Occipital lobe (tissue), 1 donor: ENCODE measurements at regions not wholly inside any gene's neighbourhood (a gene's known extent, or its start where the extent isn't known, plus 50 kb on each side); places are given as distances from the start of the nearest gene placed in this dataset.

ENCODE experiments used
- DNase-seq: peaks from one replicate; lab custom pipeline; 2025; lab: John Stamatoyannopoulos, UW

GRCh38 chr5:8470489-8470888 is 601.5 kb downstream of the MTRR start:
- DNase-seq, result no peak

GRCh38 chr5:8471581-8471980 is 602.6 kb downstream of the MTRR start:
- DNase-seq, result no peak

GRCh38 chr5:8473016-8473415 is 604.1 kb downstream of the MTRR start:
- DNase-seq, result no peak

GRCh38 chr5:8473827-8474568 is 605.0 kb downstream of the MTRR start:
- no peak for DNase-seq

GRCh38 chr5:8474569-8474930 is 605.6 kb downstream of the MTRR start:
- no peak for DNase-seq

GRCh38 chr5:8478326-8478725 is 609.4 kb downstream of the MTRR start:
- DNase-seq, result no peak

- no peak for DNase-seq
Measured at GRCh38 chr5:8481007-8481406, 612.1 kb downstream of the MTRR start.

- DNase-seq, result no peak
Measured at GRCh38 chr5:8491254-8491653, 622.3 kb downstream of the MTRR start.

- DNase-seq, result no peak
Measured at GRCh38 chr5:8493176-8493575, 624.2 kb downstream of the MTRR start.

GRCh38 chr5:8500426-8500825 is 631.5 kb downstream of the MTRR start:
- no peak for DNase-seq

- DNase-seq, result no peak
Measured at GRCh38 chr5:8505196-8505595, 636.2 kb downstream of the MTRR start.

GRCh38 chr5:8508231-8508630 is 639.3 kb downstream of the MTRR start:
- no peak for DNase-seq

- no peak for DNase-seq
Measured at GRCh38 chr5:8516356-8516755, 647.4 kb downstream of the MTRR start.

GRCh38 chr5:8517456-8517855 is 648.5 kb downstream of the MTRR start:
- DNase-seq, result no peak

GRCh38 chr5:8520917-8521316 is 652.0 kb downstream of the MTRR start:
- no peak for DNase-seq

GRCh38 chr5:8521991-8522390 is 653.0 kb downstream of the MTRR start:
- no peak for DNase-seq

GRCh38 chr5:8522646-8523045 is 653.7 kb downstream of the MTRR start:
- DNase-seq, result no peak

GRCh38 chr5:8523501-8523900 is 654.6 kb downstream of the MTRR start:
- no peak for DNase-seq

- DNase-seq, result no peak
Measured at GRCh38 chr5:8525819-8526218, 656.9 kb downstream of the MTRR start.

GRCh38 chr5:8528106-8528505 is 659.2 kb downstream of the MTRR start:
- no peak for DNase-seq

- DNase-seq, result no peak
Measured at GRCh38 chr5:8538821-8539220, 669.9 kb downstream of the MTRR start.

- DNase-seq, result no peak
Measured at GRCh38 chr5:8540317-8540716, 671.4 kb downstream of the MTRR start.

GRCh38 chr5:8550921-8551320 is 682.0 kb downstream of the MTRR start:
- no peak for DNase-seq

- DNase-seq, result no peak
Measured at GRCh38 chr5:8553364-8553763, 684.4 kb downstream of the MTRR start.
